ENCODE measurements at regions not wholly inside any gene's neighbourhood (a gene's known extent, or its start where the extent isn't known, plus 50 kb on each side); places are given as distances from the start of the nearest gene placed in this dataset.

- H3K4me3 ChIP-seq (ENCODE audit: low read length), result no peak overlapping the region
- Mint-ChIP-seq H3K27ac (peak overlapping the region; percentile 65), H3K9me3 (no peaks in the 10 kb centered on the region), H3K36me3 (ENCODE audit: low read depth) (peaks cover 4% of the 10 kb centered on the region), H3K4me3 (no peak overlapping the region), H3K27me3 (no peaks in the 10 kb centered on the region), H3K4me1 (ENCODE audit: low read depth) (peaks cover 63% of the 10 kb centered on the region)
- no peak overlapping the region for H3K27ac ChIP-seq (ENCODE audit: low read depth in 1 of 2, low read length in 2 of 2)
- peaks cover 13% of the 10 kb centered on the region for H3K4me1 ChIP-seq (ENCODE audit: insufficient read depth, low read length)
- no peak for TF ChIP-seq CTCF (IDR thresholded peaks at IDR 0.05)
- H3K9me3 ChIP-seq (ENCODE audit: control insufficient read depth in 1 of 2, insufficient read depth in 1 of 2, low read length in 2 of 2), result no peaks in the 10 kb centered on the region
- no peaks in the 10 kb centered on the region for H3K36me3 ChIP-seq (ENCODE audit: insufficient read depth, low read length)
- no peak for DNase-seq
- intact Hi-C loops (cut with DNase I, micrococcal nuclease), result no loop called here
- ChIA-PET CTCF (no interaction called here), POLR2A (interaction anchor here (0.7 kb wide), 1 partner anchor 11 kb away, joined by 3 read pairs; no protein-coding TSS in a partner anchor)
- no peaks in the 10 kb centered on the region for H3K27me3 ChIP-seq (ENCODE audit: control insufficient read depth in 1 of 2, insufficient read depth in 2 of 2, low read length in 2 of 2)
- ATAC-seq (ENCODE audit: poor library complexity), result no peak
These were observed 269.2 kb downstream of the KLF12 start for GRCh38 chr13:73865027-73865426.

GRCh38 chr13:73861136-73861535, 273.1 kb downstream of the KLF12 start:
- intact Hi-C loops (cut with DNase I, micrococcal nuclease), result no loop called here
- Mint-ChIP-seq H3K9me3 (no peaks in the 10 kb centered on the region), H3K36me3 (ENCODE audit: low read depth) (peaks cover 5% of the 10 kb centered on the region), H3K4me3 (peak overlapping the region; percentile 37), H3K27ac (peak overlapping the region; percentile 90), H3K4me1 (ENCODE audit: low read depth) (peaks cover 60% of the 10 kb centered on the region), H3K27me3 (no peaks in the 10 kb centered on the region)
- POLR2A ChIA-PET, result no interaction called here
- ATAC-seq (ENCODE audit: poor library complexity) (peak; percentile 49), DNase-seq (peak in 3 of 14 experiments; percentile 38 to 50 (median 46))
- Histone ChIP-seq H3K4me3 (ENCODE audit: low read length) (no peak overlapping the region), H3K27me3 (ENCODE audit: control insufficient read depth in 1 of 2, insufficient read depth in 2 of 2, low read length in 2 of 2) (no peaks in the 10 kb centered on the region), H3K9me3 (ENCODE audit: control insufficient read depth in 1 of 2, insufficient read depth in 1 of 2, low read length in 2 of 2) (no peaks in the 10 kb centered on the region), H3K4me1 (ENCODE audit: insufficient read depth, low read length) (peaks cover 17% of the 10 kb centered on the region), H3K27ac (ENCODE audit: low read depth in 1 of 2, low read length in 2 of 2) (no peak overlapping the region), H3K36me3 (ENCODE audit: insufficient read depth, low read length) (no peaks in the 10 kb centered on the region)
- TF ChIP-seq CTCF (IDR thresholded peaks at IDR 0.05), result no peak
- CTCF ChIA-PET, result no interaction called here

GRCh38 chr13:73860501-73860900, 273.7 kb downstream of the KLF12 start:
- no peaks in the 10 kb centered on the region for H3K27me3 ChIP-seq (ENCODE audit: control insufficient read depth in 1 of 2, insufficient read depth in 2 of 2, low read length in 2 of 2)
- H3K9me3 ChIP-seq (ENCODE audit: control insufficient read depth in 1 of 2, insufficient read depth in 1 of 2, low read length in 2 of 2), result no peaks in the 10 kb centered on the region
- peak overlapping the region; percentile 38 to 53 for H3K27ac ChIP-seq (ENCODE audit: low read depth in 1 of 2, low read length in 2 of 2)
- Mint-ChIP-seq H3K9me3 (no peaks in the 10 kb centered on the region), H3K27ac (peak overlapping the region; percentile 90), H3K36me3 (ENCODE audit: low read depth) (peaks cover 10% of the 10 kb centered on the region), H3K4me3 (no peak overlapping the region), H3K4me1 (ENCODE audit: low read depth) (peaks cover 60% of the 10 kb centered on the region), H3K27me3 (no peaks in the 10 kb centered on the region)
- ChIA-PET POLR2A (interaction anchor here (0.8 to 1.3 kb wide), 2 partner anchors 10 to 94 kb away, joined by 3 to 6 read pairs; no protein-coding TSS in a partner anchor), CTCF (interaction anchor here (0.9 to 2.3 kb wide), 2 partner anchors 269 to 426 kb away, joined by 3 to 8 read pairs; no protein-coding TSS in a partner anchor)
- no peak overlapping the region for H3K4me3 ChIP-seq (ENCODE audit: low read length)
- no peak for TF ChIP-seq CTCF (IDR thresholded peaks at IDR 0.05)
- DNase-seq (no peak), ATAC-seq (ENCODE audit: poor library complexity) (no peak)
- peaks cover 1% of the 10 kb centered on the region for H3K36me3 ChIP-seq (ENCODE audit: insufficient read depth, low read length)
- peaks cover 14% of the 10 kb centered on the region for H3K4me1 ChIP-seq (ENCODE audit: insufficient read depth, low read length)
- intact Hi-C loops (cut with DNase I, micrococcal nuclease), result no loop called here
